NCI-H1417 treated with DMSO at 0.1 percent for 48 hours (cell line): ENCODE measurements at regions not wholly inside any gene's neighbourhood (a gene's known extent, or its start where the extent isn't known, plus 50 kb on each side); places are given as distances from the start of the nearest gene placed in this dataset.

ENCODE experiments used
- DNase-seq: peaks from one replicate; lab custom pipeline; 2025; lab: John Stamatoyannopoulos, UW

- DNase-seq = no peak
These were observed 50.8 kb upstream of the NAV2 start for GRCh38 chr11:19661827-19662226.

DNA sequence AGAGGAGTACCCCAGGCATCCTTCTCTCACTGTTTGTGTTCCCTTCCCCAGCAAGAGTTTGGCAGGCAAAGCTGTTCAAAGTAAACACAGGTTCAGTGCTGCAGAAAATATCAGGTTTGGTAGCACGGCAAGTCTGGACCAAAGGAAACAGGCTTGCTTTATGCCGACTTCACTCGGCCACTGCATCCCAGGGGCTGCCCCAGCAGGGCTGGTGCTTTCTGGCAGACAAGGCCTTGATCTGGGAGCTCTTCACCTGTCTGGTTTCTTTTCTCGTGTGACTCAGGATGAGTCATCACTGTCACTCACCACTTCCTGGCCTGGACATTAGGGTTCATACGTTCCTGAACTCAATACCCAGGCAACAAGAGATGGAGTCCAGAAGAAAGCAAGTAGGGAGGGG lies 52.6 kb upstream of the NAV2 start:
- no peak for DNase-seq

DNA sequence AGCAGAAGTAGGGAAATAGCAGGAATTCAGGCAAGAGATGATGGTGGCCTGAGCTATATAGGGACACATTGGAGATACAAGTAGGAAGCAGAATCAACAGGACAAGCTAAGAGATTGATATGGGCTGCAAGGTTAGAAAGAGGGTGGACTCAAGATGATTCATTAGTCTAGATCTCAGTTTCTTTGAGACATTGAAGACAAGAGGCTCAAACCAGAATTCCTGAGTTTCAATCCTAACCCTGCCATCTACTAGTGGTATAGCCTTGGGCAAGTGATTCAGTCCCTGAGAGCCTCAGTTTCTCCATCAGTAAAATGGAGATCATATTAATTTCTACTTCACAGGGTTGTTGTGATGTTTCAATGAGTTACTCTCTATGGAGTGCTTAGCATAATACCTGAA lies 53.1 kb upstream of the NAV2 start:
- DNase-seq = no peak

DNA sequence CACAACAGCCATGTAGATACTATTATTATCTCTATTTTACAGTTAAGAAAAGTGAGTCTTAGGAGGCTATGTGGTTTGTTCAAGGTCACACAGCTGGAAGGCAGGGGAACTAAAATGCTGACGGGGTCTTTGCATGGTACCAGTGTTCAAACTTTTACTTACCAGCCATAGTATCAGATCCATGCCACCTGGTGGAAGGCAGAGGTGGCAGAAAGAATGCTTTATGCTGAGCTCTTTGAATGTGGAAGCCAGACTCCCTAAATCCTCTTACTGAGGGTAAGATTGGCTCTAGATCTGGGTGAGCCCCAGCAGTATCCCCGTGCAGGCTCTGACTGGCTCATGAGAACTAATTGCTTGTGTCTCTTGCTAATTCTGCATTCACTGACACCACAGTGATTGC lies 54.3 kb upstream of the NAV2 start:
- DNase-seq = no peak

- no peak for DNase-seq
These were observed 56.5 kb upstream of the NAV2 start for GRCh38 chr11:19656140-19656541.

GRCh38 chr11:19652623-19653375 lies 59.8 kb upstream of the NAV2 start:
- no peak for DNase-seq

- no peak for DNase-seq
These were observed 61.0 kb upstream of the NAV2 start for GRCh38 chr11:19651653-19652052.

DNA sequence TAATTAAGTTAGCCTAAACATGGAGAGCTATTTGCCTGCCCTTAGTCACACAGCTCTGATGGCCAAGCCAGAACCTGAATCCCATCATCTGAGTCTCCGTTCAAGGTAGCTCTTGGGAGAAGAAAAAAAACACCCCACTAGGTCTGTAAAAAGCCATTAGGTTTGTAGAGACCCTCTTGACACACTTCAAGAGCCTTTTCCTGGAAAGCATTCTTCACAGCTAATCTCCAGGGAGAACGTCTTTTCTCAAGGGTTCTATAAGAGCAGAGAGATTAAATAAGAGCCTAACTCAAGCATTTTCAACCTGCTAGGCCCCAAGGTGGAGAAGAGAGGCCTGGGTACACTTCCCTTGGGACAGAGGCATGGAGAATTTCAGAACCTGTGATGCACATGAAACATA lies 61.6 kb upstream of the NAV2 start:
- no peak for DNase-seq

- DNase-seq = no peak
These were observed 62.2 kb upstream of the NAV2 start for GRCh38 chr11:19650467-19650866.

DNA sequence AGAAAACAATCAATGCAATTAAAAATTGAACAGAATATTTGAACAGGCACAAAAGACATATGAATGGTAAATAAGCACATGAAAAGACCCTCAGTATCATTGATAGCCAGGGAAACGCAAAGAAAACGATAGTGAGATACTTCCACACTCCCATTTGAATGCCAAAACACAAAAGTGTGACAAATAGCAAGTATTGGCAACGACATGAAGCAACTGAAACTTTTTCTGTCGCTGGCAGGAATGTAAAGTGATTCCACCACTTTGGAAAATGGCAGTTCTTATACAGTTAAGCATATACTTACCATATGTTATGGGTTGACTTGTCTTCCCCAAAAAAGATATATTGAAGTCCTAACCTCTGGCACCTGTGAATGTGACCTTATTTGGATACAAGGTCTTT lies 62.9 kb upstream of the NAV2 start:
- no peak for DNase-seq

GRCh38 chr11:19648321-19648720 lies 64.3 kb upstream of the NAV2 start:
- no peak for DNase-seq

DNA sequence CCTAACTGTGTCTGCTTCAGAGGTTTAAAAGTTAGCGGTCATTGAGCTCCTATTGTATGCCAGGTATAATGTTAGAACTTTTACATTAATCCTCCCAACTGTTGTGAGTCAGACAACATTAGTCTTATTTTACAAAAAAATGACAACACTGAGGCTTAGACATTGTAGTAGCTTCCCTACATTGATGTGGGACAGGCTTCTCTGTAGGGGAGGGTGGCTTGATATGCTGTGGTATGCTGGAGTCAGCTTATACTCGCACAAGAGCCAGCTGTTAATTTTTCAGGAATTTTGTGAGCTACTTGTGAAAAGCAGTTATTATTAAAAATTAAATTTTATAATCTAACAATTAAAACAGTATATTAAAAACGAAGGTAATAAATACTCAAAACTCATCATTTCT lies 64.8 kb upstream of the NAV2 start:
- no peak for DNase-seq

GRCh38 chr11:19646921-19647320 lies 65.7 kb upstream of the NAV2 start:
- no peak for DNase-seq

DNA sequence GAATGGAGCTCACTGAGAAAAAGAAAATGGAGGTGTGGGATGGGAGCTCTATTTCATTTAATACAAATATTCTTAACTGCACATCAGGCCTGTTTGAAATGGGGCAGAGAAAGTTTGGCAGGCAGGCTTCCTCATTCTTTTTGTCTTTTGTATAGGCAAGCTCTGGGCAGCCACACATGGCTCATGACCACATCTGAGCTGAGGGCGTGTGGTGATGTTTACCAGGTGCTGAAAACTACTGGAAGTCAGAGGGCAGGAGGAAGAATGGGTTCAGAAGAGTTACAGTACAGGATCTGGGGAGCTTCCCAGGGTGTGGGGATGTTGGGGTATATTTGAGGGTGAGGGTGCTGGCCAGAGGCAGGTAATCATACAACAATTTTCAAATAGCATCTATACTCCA lies 66.3 kb upstream of the NAV2 start:
- DNase-seq = no peak

DNA sequence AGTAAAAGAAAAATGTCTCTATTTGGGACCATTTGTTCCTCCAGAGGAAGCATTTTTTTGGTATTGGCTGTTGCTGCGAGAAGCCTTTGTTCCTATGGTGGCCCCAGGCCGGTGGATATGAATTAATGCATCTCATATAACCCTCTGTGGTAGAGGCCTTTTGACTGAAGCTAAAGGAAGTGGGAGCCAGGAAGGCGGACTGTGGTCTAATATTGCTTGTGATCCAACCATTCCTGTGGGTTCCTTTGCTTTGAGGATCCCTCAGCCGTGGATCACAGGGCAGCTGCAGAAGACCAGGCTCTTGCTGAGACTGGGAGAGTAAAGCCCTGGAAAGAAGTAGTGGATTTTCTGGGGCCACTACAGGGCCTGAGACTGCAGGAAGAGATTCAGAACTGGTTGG lies 68.3 kb upstream of the NAV2 start:
- DNase-seq = no peak

DNA sequence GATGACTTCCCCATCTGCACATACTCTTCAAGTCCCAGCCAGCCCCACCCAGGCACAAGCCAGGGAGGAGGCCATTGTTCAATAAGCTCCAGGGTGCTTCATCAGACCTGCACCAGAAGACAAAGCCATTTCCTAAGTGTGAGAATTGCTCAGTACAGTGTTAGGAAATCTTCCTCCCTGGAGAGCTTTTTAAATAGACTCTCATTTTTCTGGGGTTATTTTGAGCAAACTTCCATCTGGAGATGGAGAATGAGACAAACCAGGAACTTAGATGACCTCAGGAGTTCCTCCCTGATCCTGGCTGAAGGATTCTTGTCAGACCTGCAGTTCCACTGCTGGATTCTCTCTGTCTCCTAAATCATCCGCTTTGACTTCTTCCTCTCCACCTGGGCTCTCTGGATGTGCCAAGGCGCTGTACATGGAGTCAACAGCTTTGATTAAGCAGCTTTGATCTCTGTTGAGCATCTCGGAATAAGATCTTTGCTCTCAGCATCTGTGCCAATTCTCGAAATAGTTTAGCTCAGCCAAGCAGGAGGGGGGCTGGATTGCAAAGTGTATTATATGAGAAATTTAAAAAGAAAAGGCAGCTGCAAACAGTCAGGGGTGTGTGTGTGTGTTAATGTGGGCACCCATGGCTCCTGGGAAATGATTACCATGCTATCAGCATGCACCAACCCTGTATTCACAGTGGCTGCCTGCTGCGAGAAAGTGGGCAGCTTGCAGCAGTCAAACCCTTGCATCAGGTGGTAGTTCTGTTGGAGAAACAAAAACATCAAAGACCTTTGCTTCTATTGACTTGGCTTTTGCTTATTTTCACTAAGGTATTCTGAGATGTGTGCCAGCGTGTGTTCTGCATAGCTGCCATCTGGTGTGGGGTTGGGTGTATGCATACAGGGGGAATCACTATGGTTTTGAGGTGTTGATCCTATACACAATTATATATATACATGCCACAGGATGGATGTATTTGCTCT lies 70.2 kb upstream of the NAV2 start:
- no peak for DNase-seq

GRCh38 chr11:19639603-19640105 lies 73.0 kb upstream of the NAV2 start:
- DNase-seq = no peak

DNA sequence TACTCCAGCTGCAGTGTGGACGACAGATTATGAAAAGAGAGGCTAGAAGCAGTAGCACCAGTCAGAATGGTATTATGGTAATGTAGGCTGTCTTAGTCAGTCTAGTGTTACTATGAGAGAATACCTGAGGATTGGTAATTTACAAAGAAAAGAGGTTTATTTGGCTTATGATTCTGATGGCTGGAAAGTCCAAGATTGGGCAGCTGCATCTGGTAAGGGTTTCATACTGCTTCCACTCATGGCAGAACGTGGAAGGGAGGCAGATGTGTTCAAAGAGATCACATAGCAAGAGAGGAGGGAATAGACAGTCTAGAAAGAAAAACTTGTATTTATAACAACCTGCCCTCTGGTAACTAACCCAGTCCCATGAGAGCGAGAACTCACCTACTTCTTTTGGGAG lies 77.3 kb upstream of the NAV2 start:
- DNase-seq = no peak

DNA sequence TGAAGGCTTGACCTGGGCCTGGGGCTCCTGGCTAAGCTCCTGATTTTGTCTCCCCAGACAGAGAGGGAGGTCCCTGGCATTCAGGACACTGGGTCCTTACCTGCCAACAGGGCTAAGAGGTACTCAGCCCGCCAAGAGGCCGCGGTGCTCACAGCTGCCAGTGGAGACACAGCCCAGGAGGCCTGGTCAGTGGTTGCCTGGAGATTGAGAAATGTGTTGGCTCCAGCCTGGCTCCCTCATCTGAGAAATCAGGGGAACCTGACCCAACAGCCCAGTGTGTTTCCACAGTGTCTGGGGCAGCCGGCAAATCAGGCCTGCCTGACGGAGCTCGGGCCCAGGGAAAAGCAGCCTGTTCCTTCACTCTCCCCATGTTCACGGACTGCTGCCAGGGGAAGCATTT lies 79.4 kb upstream of the NAV2 start:
- no peak for DNase-seq

- DNase-seq = no peak
These were observed 80.2 kb upstream of the NAV2 start for GRCh38 chr11:19632499-19632834.

DNA sequence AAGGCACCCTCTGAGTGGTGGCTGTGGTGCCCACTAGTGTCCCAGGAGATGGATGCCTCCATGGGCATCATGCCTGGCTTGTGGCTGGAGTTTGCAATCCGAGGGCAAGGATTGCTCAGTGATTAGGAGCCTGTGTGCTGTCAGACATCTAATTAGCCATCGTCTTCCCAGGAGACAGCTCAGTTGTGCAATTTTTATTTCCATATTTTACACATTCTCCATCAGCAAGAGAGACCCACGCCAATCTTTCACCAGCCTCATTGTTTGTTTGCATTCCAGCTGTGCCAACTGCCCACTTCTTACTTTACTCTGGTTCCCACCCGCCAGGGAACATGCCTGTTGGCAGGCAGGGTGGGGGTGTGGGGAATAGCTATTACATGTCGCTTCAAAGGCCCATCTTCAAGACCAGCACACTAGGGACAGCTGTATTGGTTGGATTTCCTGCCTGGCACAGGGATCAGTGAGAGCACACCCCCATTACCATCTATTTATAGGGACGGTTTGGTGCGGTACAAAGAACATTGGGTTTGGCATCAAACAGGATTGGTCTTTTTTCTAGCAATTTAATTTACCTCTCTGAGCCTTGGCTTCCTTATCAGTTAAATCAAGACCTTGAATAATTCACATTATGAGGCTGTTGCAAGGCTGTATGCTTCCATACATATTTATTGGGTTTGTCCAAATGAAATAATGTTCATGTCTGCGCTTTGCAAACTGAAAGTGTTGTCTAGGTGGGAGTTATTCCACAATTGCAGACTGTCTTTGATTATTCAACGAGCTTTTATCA lies 80.7 kb upstream of the NAV2 start:
- DNase-seq = no peak

- DNase-seq = no peak
These were observed 84.6 kb upstream of the NAV2 start for GRCh38 chr11:19628018-19628417.
